IPS DF 6.9 (cell line): ENCODE measurements at regions not wholly inside any gene's neighbourhood (a gene's known extent, or its start where the extent isn't known, plus 50 kb on each side); places are given as distances from the start of the nearest gene placed in this dataset.

Experiments
- DNase-seq: peaks from one replicate; pipeline ENCODE4 v3.0.0-alpha.2; 2013; ENCODE audit warnings: low read depth, low spot score
- H3K27ac ChIP-seq: one replicate; pipeline ENCODE4 v1.5.1; 2013; ENCODE audit warnings: low read length, control low read depth
- H3K27me3 ChIP-seq: 2 replicates; pipeline ENCODE4 v1.6.1; 2013; ENCODE audit warnings: mild to moderate bottlenecking, low read length; ENCODE audit not compliant: control insufficient read depth, insufficient read depth
- H3K36me3 ChIP-seq: 2 replicates; pipeline ENCODE4 v1.6.1; 2013; ENCODE audit warnings: low read length; ENCODE audit not compliant: control insufficient read depth, insufficient read depth
- H3K4me1 ChIP-seq: 2 replicates; pipeline ENCODE4 v1.6.1; 2013; ENCODE audit warnings: low read length; ENCODE audit not compliant: control insufficient read depth, insufficient read depth
- H3K4me3 ChIP-seq: 2 replicates; pipeline ENCODE4 v1.5.1; 2013; ENCODE audit warnings: mild to moderate bottlenecking, low read length
- H3K9me3 ChIP-seq: 2 replicates; pipeline ENCODE4 v1.6.1; 2013; ENCODE audit warnings: low read length, inconsistent platforms; ENCODE audit not compliant: control insufficient read depth, insufficient read depth
- WGBS: extraction: QIAGEN DNeasy Blood & Tissue Kit; methylation state at CpG from one replicate; pipeline ENCODE4 v1.1.7; 2013; ENCODE audit warnings: mixed read lengths, missing lambda C conversion rate; ENCODE audit not compliant: insufficient read length, insufficient coverage; 5-methylcytosine and 5-hydroxymethylcytosine counted together

DNA sequence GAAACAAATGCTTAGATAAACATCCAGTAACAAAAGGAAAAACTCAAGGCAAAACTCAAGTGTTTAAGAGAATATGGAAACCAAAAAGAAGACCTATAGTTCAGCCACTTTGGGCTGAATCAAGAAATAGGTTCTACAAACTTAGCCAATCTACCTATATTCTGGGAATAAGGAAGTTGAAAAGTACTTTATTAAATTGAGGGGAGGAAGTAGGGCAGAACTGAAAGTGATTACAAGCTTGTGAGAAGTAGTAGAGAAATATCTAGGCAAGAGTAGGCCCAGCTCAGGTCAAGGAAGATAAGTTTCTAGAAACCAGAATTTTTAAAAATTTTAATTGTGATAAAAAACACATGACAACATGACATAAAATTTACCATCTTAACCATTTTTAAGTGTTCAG, 384.8 kb upstream of the PCSK5 start:
- Histone ChIP-seq H3K4me3 (no peak overlapping the region), H3K4me1 (no peaks in the 10 kb centered on the region), H3K27ac (no peak overlapping the region), H3K9me3 (no peaks in the 10 kb centered on the region), H3K27me3 (no peaks in the 10 kb centered on the region), H3K36me3 (no peaks in the 10 kb centered on the region)
- DNase-seq: no peak

DNA sequence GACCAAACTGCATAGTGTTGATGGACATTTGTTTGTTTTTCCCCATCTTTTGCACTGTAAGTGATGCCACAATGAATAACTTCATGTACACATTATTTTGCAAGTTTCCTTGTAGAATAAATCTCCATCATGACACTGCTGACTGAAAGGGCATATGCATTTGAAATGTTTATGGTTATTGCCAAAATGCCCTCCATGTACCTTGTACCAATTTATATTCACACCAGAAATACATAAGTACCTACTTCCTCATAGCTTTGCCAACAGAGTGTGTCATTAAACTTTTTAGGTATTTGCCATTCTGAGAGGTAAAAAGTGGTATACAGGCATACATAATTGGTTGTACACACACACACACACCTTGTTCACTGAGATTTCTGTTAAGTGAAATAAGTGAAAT, 361.0 kb upstream of the PCSK5 start:
- DNase-seq: no peak
- H3K9me3 ChIP-seq: no peaks in the 10 kb centered on the region
- H3K27ac ChIP-seq: no peak overlapping the region
- H3K4me3 ChIP-seq: no peak overlapping the region
- H3K4me1 ChIP-seq: no peaks in the 10 kb centered on the region
- no peaks in the 10 kb centered on the region for H3K27me3 ChIP-seq
- H3K36me3 ChIP-seq: no peaks in the 10 kb centered on the region

DNA sequence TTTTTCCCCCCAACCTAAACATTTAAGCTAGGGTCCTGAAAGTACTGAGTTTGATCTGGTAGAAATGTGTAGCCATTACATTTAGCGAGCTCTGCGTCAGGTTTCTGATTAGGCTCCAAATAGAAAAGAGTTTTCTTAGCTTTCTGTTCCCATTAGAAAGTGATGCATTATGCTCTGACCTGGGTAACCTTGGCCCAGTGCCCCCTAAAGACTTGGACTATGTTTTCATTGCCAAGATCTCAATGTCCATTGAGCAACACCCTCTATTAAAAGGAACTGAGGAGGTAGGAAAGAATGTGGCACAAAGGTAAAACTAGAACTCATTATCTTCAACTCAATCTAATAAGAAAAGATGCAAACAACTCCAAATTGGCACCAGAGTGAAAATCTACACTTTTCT, 358.9 kb upstream of the PCSK5 start:
- Histone ChIP-seq H3K36me3 (no peaks in the 10 kb centered on the region), H3K4me3 (no peak overlapping the region), H3K4me1 (no peaks in the 10 kb centered on the region), H3K27ac (no peak overlapping the region), H3K27me3 (no peaks in the 10 kb centered on the region), H3K9me3 (no peaks in the 10 kb centered on the region)
- no CpG with 5 or more reads among the region's 2 CpGs for WGBS
- no peak for DNase-seq

DNA sequence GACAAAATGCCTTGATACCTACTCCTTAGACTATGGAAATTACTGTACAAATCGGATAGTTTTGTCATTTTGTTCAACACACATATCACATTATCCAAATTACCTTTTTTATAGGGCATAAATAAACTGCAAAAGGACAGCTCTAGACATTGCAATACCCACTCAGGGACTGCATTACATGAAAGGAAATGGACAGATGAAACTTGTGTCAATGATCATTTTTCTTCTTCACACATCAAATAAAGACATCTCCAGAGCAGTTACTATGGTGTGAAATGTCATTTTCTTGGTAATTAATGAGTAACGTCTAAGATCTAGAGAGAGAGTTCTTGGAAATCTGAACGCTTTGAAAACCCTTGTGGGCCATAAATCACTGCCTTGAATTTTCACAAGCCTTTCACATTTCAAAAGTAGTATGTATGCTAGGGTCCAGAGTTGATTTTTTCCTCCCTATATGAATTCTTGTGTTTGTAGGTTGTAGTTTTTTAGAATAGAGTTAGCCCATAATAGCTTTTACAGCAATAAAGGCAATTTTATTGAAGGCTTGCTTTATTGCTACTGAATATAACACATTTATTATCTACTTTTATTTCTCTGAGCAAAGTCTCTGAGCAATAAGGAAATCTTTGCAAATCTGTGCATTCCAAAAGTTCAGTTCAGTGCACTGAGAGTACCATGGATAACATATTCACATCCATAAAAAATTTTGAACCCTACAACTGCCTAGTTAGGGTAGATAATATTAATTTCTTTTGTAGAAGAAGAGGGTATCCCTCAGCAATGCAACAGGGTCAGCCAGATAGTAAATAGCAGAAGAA, 358.0 kb upstream of the PCSK5 start:
- no peaks in the 10 kb centered on the region for H3K27me3 ChIP-seq
- DNase-seq: no peak
- H3K27ac ChIP-seq: no peak overlapping the region
- H3K4me3 ChIP-seq: no peak overlapping the region
- no peaks in the 10 kb centered on the region for H3K4me1 ChIP-seq
- no peaks in the 10 kb centered on the region for H3K36me3 ChIP-seq
- no peaks in the 10 kb centered on the region for H3K9me3 ChIP-seq
- no CpG with 5 or more reads among the region's 3 CpGs for WGBS

DNA sequence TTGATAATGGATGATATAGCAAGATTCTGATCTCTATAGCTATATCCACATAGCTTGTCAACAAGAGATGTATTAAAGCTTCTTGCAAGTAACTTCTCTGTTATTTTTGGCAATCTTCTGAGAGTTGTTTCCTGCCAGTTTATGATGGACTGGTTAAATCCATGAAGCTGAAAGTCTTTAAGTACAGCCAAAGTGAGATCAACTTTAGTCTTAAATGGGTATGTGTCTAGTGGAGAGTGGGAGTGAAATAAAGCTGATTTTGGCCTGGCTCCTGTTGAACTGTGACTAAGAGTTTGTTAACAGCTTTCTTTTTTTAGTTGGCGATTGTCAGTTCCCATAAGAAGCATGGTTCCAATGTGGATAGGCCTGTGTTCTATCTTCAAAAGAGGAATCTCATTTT, 350.9 kb upstream of the PCSK5 start:
- DNase-seq: no peak
- no peaks in the 10 kb centered on the region for H3K27me3 ChIP-seq
- H3K4me3 ChIP-seq: no peak overlapping the region
- no CpG with 5 or more reads among the region's 1 CpG for WGBS
- no peaks in the 10 kb centered on the region for H3K9me3 ChIP-seq
- no peaks in the 10 kb centered on the region for H3K36me3 ChIP-seq
- H3K27ac ChIP-seq: no peak overlapping the region
- no peaks in the 10 kb centered on the region for H3K4me1 ChIP-seq

DNA sequence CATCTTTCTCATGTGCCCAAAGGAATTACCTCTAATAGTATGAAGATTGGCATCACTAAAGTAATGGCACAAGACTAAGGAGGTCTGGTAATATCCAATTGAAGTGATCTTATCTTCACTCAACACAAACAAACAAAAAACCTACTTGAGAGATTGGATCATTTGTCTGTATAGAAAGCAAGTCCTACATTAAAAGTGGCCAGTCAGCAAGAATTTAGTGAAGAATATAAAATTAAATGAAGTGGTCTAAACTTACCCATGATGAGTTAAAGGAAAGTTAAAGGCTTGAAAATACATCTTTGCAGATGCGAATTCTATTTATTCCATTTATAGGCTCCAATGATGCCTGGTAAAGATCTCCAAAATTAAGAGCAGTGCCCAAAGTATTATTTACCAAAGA, 350.3 kb upstream of the PCSK5 start:
- no peak for DNase-seq
- Histone ChIP-seq H3K9me3 (no peaks in the 10 kb centered on the region), H3K4me1 (no peaks in the 10 kb centered on the region), H3K4me3 (no peak overlapping the region), H3K27me3 (no peaks in the 10 kb centered on the region), H3K27ac (no peak overlapping the region), H3K36me3 (no peaks in the 10 kb centered on the region)
- WGBS: no CpG with 5 or more reads among the region's 1 CpG

DNA sequence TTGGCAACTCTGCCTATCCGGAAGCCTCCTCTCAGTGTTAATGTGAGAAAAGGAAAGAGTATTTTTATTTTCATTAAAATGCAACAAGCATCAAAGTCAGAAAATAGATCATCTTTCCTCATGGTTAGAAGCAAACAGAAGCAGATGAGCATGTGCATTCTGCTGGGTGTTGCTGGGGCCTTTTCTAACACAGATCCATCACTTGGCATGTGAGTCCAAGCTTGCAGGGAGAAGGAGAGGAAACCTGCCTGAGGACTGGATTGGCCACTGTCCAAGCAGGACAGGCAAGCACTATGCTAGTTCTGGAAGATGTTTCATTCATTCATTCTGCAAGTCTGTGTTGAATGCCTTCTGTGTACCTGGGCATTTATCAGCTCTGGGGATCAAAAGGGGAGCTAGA, 348.7 kb upstream of the PCSK5 start:
- no CpG with 5 or more reads among the region's 1 CpG for WGBS
- DNase-seq: no peak
- H3K9me3 ChIP-seq: no peaks in the 10 kb centered on the region
- H3K27ac ChIP-seq: no peak overlapping the region
- no peaks in the 10 kb centered on the region for H3K4me1 ChIP-seq
- no peak overlapping the region for H3K4me3 ChIP-seq
- no peaks in the 10 kb centered on the region for H3K36me3 ChIP-seq
- no peaks in the 10 kb centered on the region for H3K27me3 ChIP-seq

DNA sequence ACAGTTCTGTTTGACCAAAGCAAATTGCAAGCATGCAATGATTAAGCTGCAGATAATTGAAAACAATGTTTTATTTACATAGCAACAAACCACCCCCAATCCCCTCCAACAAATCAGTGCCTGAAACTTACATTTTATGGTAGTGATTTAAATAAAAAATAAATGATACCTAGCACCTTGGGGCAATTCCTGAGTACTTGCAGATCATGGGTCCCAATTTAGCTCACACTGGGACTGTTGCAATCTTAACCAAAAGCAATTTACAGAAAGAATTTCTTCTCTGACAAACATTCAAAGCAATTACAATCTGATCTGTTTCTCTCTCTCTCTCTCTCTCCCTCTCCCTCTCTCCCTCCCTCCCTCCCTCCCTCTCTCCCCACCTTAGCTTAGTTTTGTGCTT, 345.7 kb upstream of the PCSK5 start:
- Histone ChIP-seq H3K27me3 (no peaks in the 10 kb centered on the region), H3K27ac (no peak overlapping the region), H3K36me3 (no peaks in the 10 kb centered on the region), H3K4me3 (no peak overlapping the region), H3K4me1 (no peaks in the 10 kb centered on the region), H3K9me3 (no peaks in the 10 kb centered on the region)
- DNase-seq: no peak

DNA sequence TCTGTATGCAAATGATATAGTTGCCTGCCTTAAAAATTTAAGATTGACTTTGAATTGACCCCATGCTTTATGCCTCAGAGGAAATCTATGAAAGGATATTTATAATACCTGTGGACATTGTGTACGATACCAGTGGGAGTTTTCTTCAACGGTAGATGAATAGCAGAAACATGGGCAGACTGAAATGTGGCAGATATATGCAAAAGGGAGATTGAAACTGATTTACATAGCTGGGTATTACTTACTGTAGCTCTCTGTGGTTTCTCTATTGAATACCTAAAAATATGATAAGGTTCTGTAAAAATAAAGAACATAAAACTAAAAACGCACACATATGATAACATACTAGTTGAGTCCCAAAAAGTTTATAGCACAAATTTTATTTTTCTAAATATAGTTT, 345.2 kb upstream of the PCSK5 start:
- WGBS: no CpG with 5 or more reads among the region's 3 CpGs
- no peak for DNase-seq
- no peak overlapping the region for H3K27ac ChIP-seq
- H3K9me3 ChIP-seq: no peaks in the 10 kb centered on the region
- no peaks in the 10 kb centered on the region for H3K4me1 ChIP-seq
- H3K27me3 ChIP-seq: no peaks in the 10 kb centered on the region
- H3K36me3 ChIP-seq: no peaks in the 10 kb centered on the region
- no peak overlapping the region for H3K4me3 ChIP-seq

DNA sequence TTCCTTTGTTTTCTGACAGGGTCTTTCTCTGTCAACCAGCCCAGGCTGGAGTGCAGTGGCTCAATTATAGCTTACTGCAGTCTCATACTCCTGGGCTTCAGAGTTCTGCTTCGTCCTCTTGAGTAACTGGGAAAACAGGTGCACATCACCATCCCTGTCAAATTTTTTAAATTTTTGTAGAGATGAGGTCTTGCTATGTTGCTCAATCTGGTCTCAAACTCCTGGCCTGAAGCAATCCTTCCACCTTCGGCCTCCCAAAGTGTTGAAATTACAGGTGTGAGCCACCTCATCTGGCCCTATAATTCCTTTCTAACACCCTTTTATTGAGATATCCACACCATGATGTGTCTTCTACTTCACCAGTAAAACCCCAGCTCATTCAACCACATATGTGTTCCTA, 341.6 kb upstream of the PCSK5 start:
- no CpG with 5 or more reads among the region's 2 CpGs for WGBS
- H3K4me1 ChIP-seq: no peaks in the 10 kb centered on the region

DNA sequence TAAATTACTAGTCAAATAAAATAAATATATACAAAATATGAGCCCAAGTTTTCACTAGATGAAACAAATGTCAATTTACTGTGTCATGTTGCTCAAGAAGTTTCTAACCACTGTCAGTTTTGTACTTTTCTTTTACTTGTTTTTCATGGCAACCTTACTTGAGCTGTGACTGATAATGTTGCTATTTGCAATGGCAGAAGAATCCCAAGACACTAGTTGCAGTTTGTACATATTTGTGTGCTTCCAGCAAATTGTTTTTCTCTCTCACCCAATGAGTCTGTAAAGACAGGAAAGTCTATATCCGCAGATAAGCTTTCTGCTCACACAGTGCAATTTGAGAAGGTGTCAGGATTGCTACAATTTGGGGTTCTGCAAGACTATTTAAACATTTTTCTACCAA, 338.6 kb upstream of the PCSK5 start:
- Histone ChIP-seq H3K36me3 (no peaks in the 10 kb centered on the region), H3K27ac (no peak overlapping the region), H3K4me1 (no peaks in the 10 kb centered on the region), H3K27me3 (no peaks in the 10 kb centered on the region), H3K9me3 (no peaks in the 10 kb centered on the region), H3K4me3 (no peak overlapping the region)
- no peak for DNase-seq
- no CpG with 5 or more reads among the region's 1 CpG for WGBS

More for the DNA sequence above, 341.6 kb upstream of the PCSK5 start:
- Histone ChIP-seq H3K9me3 (no peaks in the 10 kb centered on the region), H3K27me3 (no peaks in the 10 kb centered on the region), H3K36me3 (no peaks in the 10 kb centered on the region), H3K27ac (no peak overlapping the region), H3K4me3 (no peak overlapping the region)
- DNase-seq: no peak
